Activated T-cell treated with anti-CD3 and anti-CD28 coated beads, Interleukin-2, amount 50 U/mL, for 48 hours (primary cell): ENCODE measurements at regions not wholly inside any gene's neighbourhood (a gene's known extent, or its start where the extent isn't known, plus 50 kb on each side); places are given as distances from the start of the nearest gene placed in this dataset.

Experiments used
- DNase-seq, 2 experiments: peaks; one replicate each; pipeline ENCODE4 v3.0.0-alpha.2; 2020

- DNase-seq: no peak
Measured at GRCh38 chr3:5071061-5071460, 51.0 kb upstream of the ARL8B start.

- no peak for DNase-seq
Measured at GRCh38 chr3:5072100-5072816, 49.8 kb upstream of the ARL8B start.
